Thyroid gland (tissue), 4 donors: ENCODE measurements at regions not wholly inside any gene's neighbourhood (a gene's known extent, or its start where the extent isn't known, plus 50 kb on each side); places are given as distances from the start of the nearest gene placed in this dataset.

Experiments used
- POLR2A ChIP-seq, 2 donors: fragments of 450-650 bp; IDR thresholded peaks; one replicate each; pipeline ENCODE4 v1.6.1; 2017; ENCODE audit warnings: antibody characterized with exemption in 2 of 2, mild to moderate bottlenecking in 2 of 2, moderate library complexity in 1 of 2
- TF ChIP-seq, protein P1 (sequence below), 6 experiments: fragments of 200-600 bp in 3 of 6; fragments of 450-650 bp in 3 of 6; sonication (generic) in 3 of 6; IDR thresholded peaks; one replicate each; pipeline ENCODE4 v1.5.1; 2016 to 2019; ENCODE audit warnings: antibody characterized with exemption in 6 of 6, mild to moderate bottlenecking in 2 of 6, inconsistent platforms in 1 of 6, moderate library complexity in 1 of 6

DNA sequence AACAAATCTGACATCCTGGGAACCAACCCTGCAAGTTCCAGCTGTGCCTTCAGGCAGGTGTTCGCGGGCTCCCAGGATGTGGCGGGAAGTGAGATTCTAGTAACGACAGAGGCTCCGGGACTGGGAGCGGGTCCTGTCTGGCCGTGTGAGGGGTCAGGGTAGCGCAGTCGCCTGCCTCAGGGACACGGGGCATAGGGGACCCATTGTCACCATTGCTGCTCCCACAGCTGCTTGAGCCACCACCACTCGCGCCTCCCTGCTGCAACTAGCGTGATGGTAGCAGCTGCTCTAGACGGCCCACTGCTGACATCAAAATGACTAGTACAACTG lies 468.5 kb downstream of the CDH9 start:
- no peak for TF ChIP-seq POLR2A (IDR thresholded peaks at IDR 0.05)
- TF ChIP-seq, protein P1, sequence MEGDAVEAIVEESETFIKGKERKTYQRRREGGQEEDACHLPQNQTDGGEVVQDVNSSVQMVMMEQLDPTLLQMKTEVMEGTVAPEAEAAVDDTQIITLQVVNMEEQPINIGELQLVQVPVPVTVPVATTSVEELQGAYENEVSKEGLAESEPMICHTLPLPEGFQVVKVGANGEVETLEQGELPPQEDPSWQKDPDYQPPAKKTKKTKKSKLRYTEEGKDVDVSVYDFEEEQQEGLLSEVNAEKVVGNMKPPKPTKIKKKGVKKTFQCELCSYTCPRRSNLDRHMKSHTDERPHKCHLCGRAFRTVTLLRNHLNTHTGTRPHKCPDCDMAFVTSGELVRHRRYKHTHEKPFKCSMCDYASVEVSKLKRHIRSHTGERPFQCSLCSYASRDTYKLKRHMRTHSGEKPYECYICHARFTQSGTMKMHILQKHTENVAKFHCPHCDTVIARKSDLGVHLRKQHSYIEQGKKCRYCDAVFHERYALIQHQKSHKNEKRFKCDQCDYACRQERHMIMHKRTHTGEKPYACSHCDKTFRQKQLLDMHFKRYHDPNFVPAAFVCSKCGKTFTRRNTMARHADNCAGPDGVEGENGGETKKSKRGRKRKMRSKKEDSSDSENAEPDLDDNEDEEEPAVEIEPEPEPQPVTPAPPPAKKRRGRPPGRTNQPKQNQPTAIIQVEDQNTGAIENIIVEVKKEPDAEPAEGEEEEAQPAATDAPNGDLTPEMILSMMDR (IDR thresholded peaks at IDR 0.05): no peak
